H1 (cell line): ENCODE measurements at regions not wholly inside any gene's neighbourhood (a gene's known extent, or its start where the extent isn't known, plus 50 kb on each side); places are given as distances from the start of the nearest gene placed in this dataset.

Experiments used
- CEBPB ChIP-seq: IDR thresholded peaks from 2 replicates; pipeline ENCODE4 v1.6.1; 2012; ENCODE audit warnings: low read depth, low read length
- CTCF ChIP-seq, 3 experiments: IDR thresholded peaks; 1 replicate in 2 of 3; 2 replicates in 1 of 3; pipeline versions ENCODE4 v1.5.1 to v1.6.1; 2011; ENCODE audit warnings: low read length in 3 of 3, mild to moderate bottlenecking in 3 of 3, inconsistent platforms in 2 of 3, low read depth in 1 of 3, moderate library complexity in 1 of 3; ENCODE audit not compliant: insufficient read depth in 1 of 3; ENCODE audit errors: control extremely low read depth in 1 of 3
- EP300 ChIP-seq, 2 experiments: IDR thresholded peaks; 1 replicate in 1 of 2; 2 replicates in 1 of 2; pipeline ENCODE4 v1.6.1; 2011 to 2012; ENCODE audit warnings: low read depth in 2 of 2, low read length in 2 of 2, mild to moderate bottlenecking in 2 of 2, borderline replicate concordance in 1 of 2, inconsistent platforms in 1 of 2, moderate library complexity in 1 of 2
- HDAC2 ChIP-seq, 2 experiments: fragments of 300-600 bp in 1 of 2; sonication (generic) in 1 of 2; IDR thresholded peaks; 2 replicates each; pipeline ENCODE4 v1.6.1; 2011 to 2012; ENCODE audit warnings: low read depth in 2 of 2, low read length in 2 of 2, mild to moderate bottlenecking in 2 of 2, moderate library complexity in 2 of 2, borderline replicate concordance in 1 of 2, inconsistent platforms in 1 of 2
- KDM1A ChIP-seq: fragments of 200-600, 300-600 bp; sonication (generic); IDR thresholded peaks from 2 replicates; pipeline ENCODE4 v1.7.1; 2016; ENCODE audit warnings: mild to moderate bottlenecking, low read length, borderline replicate concordance
- MAFK ChIP-seq: IDR thresholded peaks from 2 replicates; pipeline ENCODE4 v1.6.1; 2012; ENCODE audit warnings: low read depth, mild to moderate bottlenecking, improper control_type of control experiment, low read length
- POLR2A ChIP-seq, 2 experiments: IDR thresholded peaks; 1 replicate in 1 of 2; 2 replicates in 1 of 2; pipeline ENCODE4 v1.6.1; 2011; ENCODE audit warnings: low read depth in 2 of 2, low read length in 2 of 2, mild to moderate bottlenecking in 2 of 2; ENCODE audit errors: control extremely low read depth in 1 of 2
- POLR2AphosphoS5 ChIP-seq: IDR thresholded peaks from 2 replicates; pipeline ENCODE4 v1.6.1; 2011; ENCODE audit warnings: low read depth, low read length
- SP1 ChIP-seq: IDR thresholded peaks from 2 replicates; pipeline ENCODE4 v1.6.1; 2011; ENCODE audit warnings: low read depth, low read length
- TCF12 ChIP-seq: IDR thresholded peaks from 2 replicates; pipeline ENCODE4 v1.6.1; 2011; ENCODE audit warnings: low read depth, mild to moderate bottlenecking, low read length
- ZNF274 ChIP-seq: IDR thresholded peaks from 2 replicates; pipeline ENCODE4 v1.7.0; 2012; ENCODE audit warnings: low read length, borderline replicate concordance; ENCODE audit errors: extremely low read depth
- TF ChIP-seq, protein P1 (sequence below): IDR thresholded peaks from 2 replicates; pipeline ENCODE4 v1.6.1; 2012; ENCODE audit warnings: inconsistent platforms
- TF ChIP-seq, protein P2 (sequence below): IDR thresholded peaks from 2 replicates; pipeline ENCODE4 v1.6.1; 2012; ENCODE audit warnings: inconsistent platforms

DNA sequence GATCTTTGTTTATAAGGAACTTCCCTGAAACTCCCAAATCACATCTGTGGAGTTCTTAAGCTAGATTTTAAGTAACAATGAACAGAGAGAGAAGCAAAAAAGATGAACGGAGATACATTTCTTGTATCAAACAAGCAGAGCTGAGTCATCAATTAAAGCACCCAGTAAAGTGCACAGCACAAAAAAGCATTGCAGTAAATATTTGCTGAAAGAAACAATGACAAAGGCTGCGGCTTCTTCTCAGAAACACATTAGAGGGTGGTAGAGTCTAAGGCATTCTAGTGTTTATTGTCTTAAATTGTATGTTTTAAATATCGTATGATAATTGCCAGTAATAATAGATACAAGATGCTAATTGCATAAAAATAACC lies 941.6 kb upstream of the CHORDC1 start:
- TF ChIP-seq CTCF (IDR thresholded peaks at IDR 0.05; ENCODE audit: control extremely low read depth in 1 of 3, insufficient read depth in 1 of 3, low read depth in 1 of 3, low read length in 3 of 3) (no peak), TCF12 (no peak), POLR2A (IDR thresholded peaks at IDR 0.05; ENCODE audit: control extremely low read depth in 1 of 2, low read depth in 2 of 2, low read length in 2 of 2) (no peak), CEBPB (no peak), HDAC2 (IDR thresholded peaks at IDR 0.05; ENCODE audit: borderline replicate concordance in 1 of 2, low read depth in 2 of 2, low read length in 2 of 2) (no peak), ZNF274 (no peak), KDM1A (no peak), EP300 (IDR thresholded peaks at IDR 0.05; ENCODE audit: borderline replicate concordance in 1 of 2, low read depth in 2 of 2, low read length in 2 of 2) (no peak), POLR2AphosphoS5 (no peak), SP1 (no peak), MAFK (no peak)
- TF ChIP-seq, protein P1, sequence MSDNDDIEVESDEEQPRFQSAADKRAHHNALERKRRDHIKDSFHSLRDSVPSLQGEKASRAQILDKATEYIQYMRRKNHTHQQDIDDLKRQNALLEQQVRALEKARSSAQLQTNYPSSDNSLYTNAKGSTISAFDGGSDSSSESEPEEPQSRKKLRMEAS, result no peak
- TF ChIP-seq, protein P2, sequence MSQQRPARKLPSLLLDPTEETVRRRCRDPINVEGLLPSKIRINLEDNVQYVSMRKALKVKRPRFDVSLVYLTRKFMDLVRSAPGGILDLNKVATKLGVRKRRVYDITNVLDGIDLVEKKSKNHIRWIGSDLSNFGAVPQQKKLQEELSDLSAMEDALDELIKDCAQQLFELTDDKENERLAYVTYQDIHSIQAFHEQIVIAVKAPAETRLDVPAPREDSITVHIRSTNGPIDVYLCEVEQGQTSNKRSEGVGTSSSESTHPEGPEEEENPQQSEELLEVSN, result no peak
